Ovary (tissue), 7 donors: ENCODE measurements at regions not wholly inside any gene's neighbourhood (a gene's known extent, or its start where the extent isn't known, plus 50 kb on each side); places are given as distances from the start of the nearest gene placed in this dataset.

Experiments used
- DNase-seq, 5 donors: peaks; one replicate each; pipeline ENCODE4 v3.0.0-alpha.2; 2019 to 2020
- H3K27ac ChIP-seq, 2 donors: fragments of 200-600 bp; one replicate each; pipeline versions ENCODE4 v1.5.1 to v1.8.0; 2019 to 2022
- H3K27me3 ChIP-seq: fragments of 200-600 bp; one replicate; pipeline ENCODE4 v1.8.0; 2022
- H3K36me3 ChIP-seq: fragments of 200-600 bp; sonication (generic); one replicate; pipeline ENCODE4 v1.5.1; 2019
- H3K4me1 ChIP-seq: one replicate; pipeline ENCODE4 v1.8.1; 2013; ENCODE audit warnings: mild to moderate bottlenecking, moderate library complexity; ENCODE audit not compliant: insufficient read depth
- H3K4me3 ChIP-seq: fragments of 200-600 bp; sonication (generic); one replicate; pipeline ENCODE4 v1.5.1; 2017
- H3K9me3 ChIP-seq, 2 donors: fragments of 200-600 bp in 1 of 2; sonication (generic) in 1 of 2; one replicate each; pipeline versions ENCODE4 v1.5.1 to v1.8.1; 2013 to 2019; ENCODE audit warnings: mild to moderate bottlenecking in 1 of 2, moderate library complexity in 1 of 2
- CTCF ChIP-seq, 3 donors: fragments of 450-650 bp in 2 of 3; fragments of 200-600 bp in 1 of 3; IDR thresholded peaks; one replicate each; pipeline versions ENCODE4 v1.5.1 to v1.8.0; 2016 to 2022; ENCODE audit warnings: antibody characterized with exemption in 3 of 3, mild to moderate bottlenecking in 1 of 3
- EP300 ChIP-seq: sonication (generic); formaldehyde crosslinking; IDR thresholded peaks from one replicate; pipeline ENCODE4 v1.6.1; 2017; ENCODE audit warnings: antibody characterized with exemption
- POLR2A ChIP-seq: fragments of 450-650 bp; IDR thresholded peaks from one replicate; pipeline ENCODE4 v1.6.1; 2017; ENCODE audit warnings: antibody characterized with exemption, mild to moderate bottlenecking, moderate library complexity
- WGBS, 3 donors: extraction: QIAGEN DNeasy Blood & Tissue Kit in 1 of 3; methylation state at CpG; one replicate each; pipeline versions ENCODE4 v1.1.5 to v1.1.7; 2013 to 2017; 5-methylcytosine and 5-hydroxymethylcytosine counted together
- intact Hi-C, 4 donors: fragments of 100-400 bp; cut with DNase I; formaldehyde crosslinking; loops; one replicate each; pipeline versions ENCODE4 v1.11.0 to v1.15.1; 2022 to 2023
- donor health status: DM: no; HTN: no; CAD: no; lungs with moderate emphysema.
- donor health status: DM: no; HTN: no; CAD: no.
- donor health status: Bipolar disorder and iron deficiency.
- donor health status: DM: no; HTN: no; CAD: no.
- donor health status: DM: yes; HTN: yes; CAD: no.

GRCh38 chr14:86646696-86647690, 1117.0 kb downstream of the FLRT2 start:
- Histone ChIP-seq H3K36me3 (no peaks in the 10 kb centered on the region), H3K27ac (no peak overlapping the region), H3K27me3 (no peaks in the 10 kb centered on the region), H3K4me1 (no peaks in the 10 kb centered on the region), H3K4me3 (no peak overlapping the region), H3K9me3 (no peaks in the 10 kb centered on the region)
- intact Hi-C loops: no loop called here
- DNase-seq: no peak
- TF ChIP-seq POLR2A: no peak
- no peak for TF ChIP-seq EP300
- no peak for TF ChIP-seq CTCF (IDR thresholded peaks at IDR 0.05)
- WGBS, 3 donors: 78 to 90% (median 82%) methylated on average over 4 of the region's 4 CpGs

- 82 to 92% (median 87%) methylated on average over 5 of the region's 5 CpGs for WGBS, 3 donors
Observed at GRCh38 chr14:86646125-86646524, 1116.2 kb downstream of the FLRT2 start.

GRCh38 chr14:86641310-86641709, 1111.4 kb downstream of the FLRT2 start:
- no peaks in the 10 kb centered on the region for H3K4me1 ChIP-seq
- intact Hi-C loops: no loop called here
- no peak overlapping the region for H3K27ac ChIP-seq
- H3K36me3 ChIP-seq: no peaks in the 10 kb centered on the region
- DNase-seq: no peak
- H3K27me3 ChIP-seq: no peaks in the 10 kb centered on the region
- no peak overlapping the region for H3K4me3 ChIP-seq
- no peaks in the 10 kb centered on the region for H3K9me3 ChIP-seq
- TF ChIP-seq CTCF (IDR thresholded peaks at IDR 0.05) (no peak), EP300 (no peak), POLR2A (no peak)

More at GRCh38 chr14:86646125-86646524, 1116.2 kb downstream of the FLRT2 start:
- TF ChIP-seq EP300 (no peak), POLR2A (no peak), CTCF (IDR thresholded peaks at IDR 0.05) (no peak)
- no peak for DNase-seq
- no peaks in the 10 kb centered on the region for H3K27me3 ChIP-seq
- no peak overlapping the region for H3K27ac ChIP-seq
- intact Hi-C loops: no loop called here
- no peaks in the 10 kb centered on the region for H3K4me1 ChIP-seq
- H3K4me3 ChIP-seq: no peak overlapping the region
- no peaks in the 10 kb centered on the region for H3K36me3 ChIP-seq
- no peaks in the 10 kb centered on the region for H3K9me3 ChIP-seq

- Histone ChIP-seq H3K4me1 (no peaks in the 10 kb centered on the region), H3K9me3 (no peaks in the 10 kb centered on the region), H3K27me3 (no peaks in the 10 kb centered on the region), H3K36me3 (no peaks in the 10 kb centered on the region), H3K4me3 (no peak overlapping the region), H3K27ac (no peak overlapping the region)
- DNase-seq: no peak
- WGBS, 3 donors: 70 to 78% (median 78%) methylated on average over 3 of the region's 3 CpGs
- TF ChIP-seq POLR2A (no peak), CTCF (IDR thresholded peaks at IDR 0.05) (no peak), EP300 (no peak)
- intact Hi-C loops: no loop called here
Observed at GRCh38 chr14:86640288-86640687, 1110.3 kb downstream of the FLRT2 start.
